Upper lobe of right lung (tissue), 1 donor: ENCODE measurements at regions not wholly inside any gene's neighbourhood (a gene's known extent, or its start where the extent isn't known, plus 50 kb on each side); places are given as distances from the start of the nearest gene placed in this dataset.
A peak's percentile ranks its signal among the peaks of the same experiment; 100 is the strongest.

Source experiments
- ATAC-seq: fragments of 200-7000 bp; cut with Tn5 transposase; one replicate; pipeline ENCODE4 v1.9.1; 2020; ENCODE audit warnings: mild to moderate bottlenecking, moderate library complexity
- DNase-seq: peaks from one replicate; pipeline ENCODE4 v3.0.0-alpha.2; 2020
- H3K27ac ChIP-seq: fragments of 200-600 bp; one replicate; pipeline ENCODE4 v1.8.0; 2022
- H3K27me3 ChIP-seq: fragments of 200-600 bp; one replicate; pipeline ENCODE4 v1.8.0; 2022; ENCODE audit warnings: mild to moderate bottlenecking
- H3K36me3 ChIP-seq: fragments of 200-600 bp; one replicate; pipeline ENCODE4 v1.8.0; 2022
- H3K4me1 ChIP-seq: fragments of 200-600 bp; one replicate; pipeline ENCODE4 v1.8.0; 2022
- H3K4me3 ChIP-seq: fragments of 200-600 bp; one replicate; pipeline ENCODE4 v1.8.0; 2022; ENCODE audit warnings: mild to moderate bottlenecking
- H3K9me3 ChIP-seq: fragments of 200-600 bp; one replicate; pipeline ENCODE4 v1.8.0; 2022
- CTCF ChIP-seq: fragments of 200-600 bp; IDR thresholded peaks from one replicate; pipeline ENCODE4 v1.8.0; 2022; ENCODE audit warnings: antibody characterized with exemption
- intact Hi-C: fragments of 100-400 bp; cut with DNase I; formaldehyde crosslinking; loops from one replicate; pipeline ENCODE4 v1.11.0; 2022
- donor health status: DM: no; HTN: yes; CAD: no; lungs with severe emphysema.

- no peaks in the 10 kb centered on the region for H3K9me3 ChIP-seq
- no peaks in the 10 kb centered on the region for H3K4me1 ChIP-seq
Measured at GRCh38 chr4:187364851-187365250, 630.7 kb upstream of the ZFP42 start.

GRCh38 chr4:187366530-187366929 is 629.0 kb upstream of the ZFP42 start:
- ATAC-seq (peak; percentile 67), DNase-seq (no peak)
- no peak overlapping the region for H3K27ac ChIP-seq
- H3K4me3 ChIP-seq = no peak overlapping the region
- no peak for TF ChIP-seq CTCF
- H3K36me3 ChIP-seq = no peaks in the 10 kb centered on the region
- intact Hi-C loops = no loop called here
- H3K4me1 ChIP-seq = no peaks in the 10 kb centered on the region
- H3K9me3 ChIP-seq = no peaks in the 10 kb centered on the region
- no peaks in the 10 kb centered on the region for H3K27me3 ChIP-seq

More at GRCh38 chr4:187364851-187365250, 630.7 kb upstream of the ZFP42 start:
- intact Hi-C loops = no loop called here
- H3K27ac ChIP-seq = no peak overlapping the region
- no peak for TF ChIP-seq CTCF
- no peak for DNase-seq
- no peak for ATAC-seq
- no peaks in the 10 kb centered on the region for H3K27me3 ChIP-seq
- no peak overlapping the region for H3K4me3 ChIP-seq
- no peaks in the 10 kb centered on the region for H3K36me3 ChIP-seq

GRCh38 chr4:187370918-187371317 is 624.7 kb upstream of the ZFP42 start:
- Histone ChIP-seq H3K9me3 (no peaks in the 10 kb centered on the region), H3K27ac (no peak overlapping the region), H3K4me1 (no peaks in the 10 kb centered on the region), H3K27me3 (no peaks in the 10 kb centered on the region), H3K4me3 (no peak overlapping the region), H3K36me3 (no peaks in the 10 kb centered on the region)
- ATAC-seq (no peak), DNase-seq (no peak)
- intact Hi-C loops = no loop called here
- no peak for TF ChIP-seq CTCF

GRCh38 chr4:187378441-187378840 is 617.1 kb upstream of the ZFP42 start:
- Histone ChIP-seq H3K27me3 (no peaks in the 10 kb centered on the region), H3K9me3 (no peaks in the 10 kb centered on the region), H3K4me1 (no peaks in the 10 kb centered on the region), H3K4me3 (no peak overlapping the region), H3K36me3 (no peaks in the 10 kb centered on the region), H3K27ac (no peak overlapping the region)
- intact Hi-C loops = no loop called here
- ATAC-seq (no peak), DNase-seq (no peak)
- TF ChIP-seq CTCF = no peak

- Histone ChIP-seq H3K4me1 (no peaks in the 10 kb centered on the region), H3K27ac (no peak overlapping the region), H3K27me3 (no peaks in the 10 kb centered on the region), H3K4me3 (no peak overlapping the region), H3K36me3 (no peaks in the 10 kb centered on the region), H3K9me3 (no peaks in the 10 kb centered on the region)
- intact Hi-C loops = no loop called here
- peak; percentile 88 for ATAC-seq
- DNase-seq = peak; percentile 68
- TF ChIP-seq CTCF = peak; percentile 22
Measured at GRCh38 chr4:187380181-187380581, 615.4 kb upstream of the ZFP42 start.

GRCh38 chr4:187383181-187383580 is 612.4 kb upstream of the ZFP42 start:
- ATAC-seq (no peak), DNase-seq (no peak)
- no peak for TF ChIP-seq CTCF
- Histone ChIP-seq H3K36me3 (no peaks in the 10 kb centered on the region), H3K9me3 (no peaks in the 10 kb centered on the region), H3K4me3 (no peak overlapping the region), H3K27me3 (no peaks in the 10 kb centered on the region), H3K4me1 (no peaks in the 10 kb centered on the region), H3K27ac (no peak overlapping the region)
- intact Hi-C loops = no loop called here
